GM23338 (cell line): ENCODE measurements at regions not wholly inside any gene's neighbourhood (a gene's known extent, or its start where the extent isn't known, plus 50 kb on each side); places are given as distances from the start of the nearest gene placed in this dataset.

Experiments used
- ATAC-seq: fragments of 200-7000 bp; cut with Tn5 transposase; 3 replicates; pipeline ENCODE4 v1.9.1; 2020
- DNase-seq: peaks from one replicate; pipeline ENCODE4 v3.0.0-alpha.2; 2015; ENCODE audit warnings: low spot score
- H2AFZ ChIP-seq: fragments of 200-600 bp; sonication (generic); 2 replicates; pipeline ENCODE4 v1.8.0; 2016; ENCODE audit warnings: antibody characterized with exemption, mild to moderate bottlenecking, moderate library complexity
- H3F3A ChIP-seq: fragments of 200-600 bp; sonication (generic); replicated peaks from 2 replicates; pipeline ENCODE4 v1.8.0; 2017; ENCODE audit warnings: antibody characterized with exemption, mixed run types, low read depth
- H3K27ac ChIP-seq: fragments of 200-600 bp; sonication (generic); 2 replicates; pipeline ENCODE4 v1.6.1; 2016; ENCODE audit warnings: low read depth
- H3K27me3 ChIP-seq: fragments of 200-600 bp; sonication (generic); 2 replicates; pipeline ENCODE4 v1.8.0; 2016; ENCODE audit warnings: mild to moderate bottlenecking, mixed run types, moderate library complexity; ENCODE audit not compliant: insufficient read depth
- H3K36me3 ChIP-seq: fragments of 200-600 bp; sonication (generic); 2 replicates; pipeline ENCODE4 v1.8.0; 2016; ENCODE audit warnings: mild to moderate bottlenecking; ENCODE audit not compliant: insufficient read depth
- H3K4me1 ChIP-seq: fragments of 200-600 bp; sonication (generic); 2 replicates; pipeline ENCODE4 v1.8.0; 2016; ENCODE audit warnings: mild to moderate bottlenecking, moderate library complexity; ENCODE audit not compliant: insufficient read depth
- H3K4me2 ChIP-seq: fragments of 200-600 bp; sonication (generic); 2 replicates; pipeline ENCODE4 v1.7.1; 2017; ENCODE audit warnings: mixed run types
- H3K4me3 ChIP-seq: fragments of 200-600 bp; sonication (generic); 2 replicates; pipeline ENCODE4 v1.6.1; 2016; ENCODE audit warnings: mixed run types
- H3K79me2 ChIP-seq: fragments of 200-600 bp; sonication (generic); replicated peaks from 2 replicates; pipeline ENCODE4 v1.8.0; 2017; ENCODE audit warnings: mild to moderate bottlenecking; ENCODE audit not compliant: insufficient read depth
- H3K9me2 ChIP-seq: fragments of 200-600 bp; sonication (generic); 2 replicates; pipeline ENCODE4 v1.8.0; 2017; ENCODE audit not compliant: insufficient read depth
- H4K20me1 ChIP-seq: fragments of 200-600 bp; sonication (generic); replicated peaks from 2 replicates; pipeline ENCODE4 v1.8.0; 2017; ENCODE audit warnings: mild to moderate bottlenecking; ENCODE audit not compliant: insufficient read depth
- H3K27ac Mint-ChIP-seq: 2 replicates; pipeline ENCODE4 v1.8.0; 2020; ENCODE audit warnings: inconsistent platforms, mild to moderate bottlenecking, moderate library complexity, mixed read lengths
- H3K27me3 Mint-ChIP-seq: 3 replicates; pipeline ENCODE4 v1.8.0; 2022; ENCODE audit warnings: low read depth, mild to moderate bottlenecking, moderate library complexity, mixed read lengths, inconsistent platforms; ENCODE audit not compliant: insufficient read depth, poor library complexity
- H3K36me3 Mint-ChIP-seq: 3 replicates; pipeline ENCODE4 v1.8.0; 2021; ENCODE audit warnings: low read depth, mild to moderate bottlenecking, inconsistent platforms, moderate library complexity, mixed read lengths
- H3K4me1 Mint-ChIP-seq: 3 replicates; pipeline ENCODE4 v1.8.0; 2020; ENCODE audit warnings: mild to moderate bottlenecking, inconsistent platforms, mixed read lengths
- H3K4me3 Mint-ChIP-seq: 3 replicates; pipeline ENCODE4 v1.8.0; 2021; ENCODE audit warnings: moderate library complexity, mild to moderate bottlenecking, inconsistent platforms, mixed read lengths
- H3K9me3 Mint-ChIP-seq: 3 replicates; pipeline ENCODE4 v1.8.0; 2020; ENCODE audit warnings: moderate library complexity, mild to moderate bottlenecking, inconsistent platforms, mixed read lengths
- CREB1 ChIP-seq: fragments of 250-450 bp; sonication (Bioruptor Pico); IDR thresholded peaks from 2 replicates; pipeline ENCODE4 v1.5.0; 2020; ENCODE audit warnings: low read depth, mild to moderate bottlenecking, moderate library complexity
- CTCF ChIP-seq, 2 experiments: fragments of 200-600 bp in 1 of 2; sonication (generic) in 1 of 2; conservative IDR thresholded peaks; 2 replicates each; pipeline versions ENCODE4 v1.5.1 to v1.6.1; 2016 to 2017; ENCODE audit warnings: antibody characterized with exemption in 2 of 2, low read depth in 2 of 2, mild to moderate bottlenecking in 2 of 2, moderate library complexity in 1 of 2
- ETS1 ChIP-seq: IDR thresholded peaks from 2 replicates; pipeline ENCODE4 v1.6.1; 2016; ENCODE audit warnings: antibody characterized with exemption
- EZH2 ChIP-seq: fragments of 200-600 bp; sonication (generic); IDR thresholded peaks from one replicate; pipeline ENCODE4 v1.8.0; 2017; ENCODE audit warnings: antibody characterized with exemption, mild to moderate bottlenecking, low read depth; ENCODE audit not compliant: unreplicated experiment
- POLR2AphosphoS5 ChIP-seq: IDR thresholded peaks from 2 replicates; pipeline ENCODE4 v1.6.1; 2016; ENCODE audit warnings: antibody characterized with exemption, low read depth
- REST ChIP-seq: IDR thresholded peaks from one replicate; pipeline ENCODE4 v1.6.1; 2018; ENCODE audit warnings: antibody characterized with exemption; ENCODE audit not compliant: unreplicated experiment
- STAT1 ChIP-seq: IDR thresholded peaks from one replicate; pipeline ENCODE4 v1.6.1; 2016; ENCODE audit warnings: antibody characterized with exemption; ENCODE audit not compliant: unreplicated experiment
- ZNF114 ChIP-seq: fragments of 250-450 bp; sonication (Bioruptor Pico); IDR thresholded peaks from 2 replicates; pipeline ENCODE4 v1.5.0; 2020; ENCODE audit warnings: mild to moderate bottlenecking, moderate library complexity
- ZNF331 ChIP-seq: fragments of 250-450 bp; sonication (Bioruptor Pico); IDR thresholded peaks from 2 replicates; pipeline ENCODE4 v1.5.0; 2020; ENCODE audit warnings: low read depth, mild to moderate bottlenecking, moderate library complexity
- ZNF462 ChIP-seq: fragments of 250-450 bp; sonication (Bioruptor Pico); IDR thresholded peaks from 2 replicates; pipeline ENCODE4 v1.5.0; 2020; ENCODE audit warnings: mild to moderate bottlenecking, moderate library complexity

GRCh38 chrX:78452356-78452755 is 124.9 kb upstream of the CYSLTR1 start (continued):
- TF ChIP-seq REST (no peak), POLR2AphosphoS5 (no peak), ZNF114 (CRISPR knock-in tag) (no peak), CTCF (conservative IDR thresholded peaks at IDR 0.05; ENCODE audit: low read depth in 2 of 2) (no peak), ETS1 (no peak)

GRCh38 chrX:78437621-78438020 is 110.2 kb upstream of the CYSLTR1 start:
- H3K9me3 Mint-ChIP-seq: no peaks in the 10 kb centered on the region
- no peak for ATAC-seq
- no peak for TF ChIP-seq ZNF331 (CRISPR knock-in tag)
- no peak for TF ChIP-seq STAT1
- no peak for TF ChIP-seq CREB1 (CRISPR knock-in tag)
- TF ChIP-seq EZH2: no peak
- no peak for TF ChIP-seq CTCF (conservative IDR thresholded peaks at IDR 0.05; ENCODE audit: low read depth in 2 of 2)
- TF ChIP-seq ZNF114 (CRISPR knock-in tag): no peak
- no peak for TF ChIP-seq ZNF462 (CRISPR knock-in tag)

More at GRCh38 chrX:78437621-78438020, 110.2 kb upstream of the CYSLTR1 start:
- no peak overlapping the region for H3K4me2 ChIP-seq
- H3K27ac Mint-ChIP-seq: no peak overlapping the region
- no peak overlapping the region for H2AFZ ChIP-seq
- H4K20me1 ChIP-seq: no peaks in the 10 kb centered on the region
- H3K4me1 ChIP-seq: no peaks in the 10 kb centered on the region
- peaks cover 3% of the 10 kb centered on the region for H3K27me3 Mint-ChIP-seq
- no peak for DNase-seq
- no peaks in the 10 kb centered on the region for H3K79me2 ChIP-seq
- H3K4me3 ChIP-seq: no peak overlapping the region
- H3K4me3 Mint-ChIP-seq: no peak overlapping the region
- H3K4me1 Mint-ChIP-seq: peaks cover 5% of the 10 kb centered on the region; the same call in 2 of the 3 replicates
- H3K36me3 Mint-ChIP-seq: no peaks in the 10 kb centered on the region
- H3K27ac ChIP-seq: no peak overlapping the region
- H3K27me3 ChIP-seq: no peaks in the 10 kb centered on the region
- no peaks in the 10 kb centered on the region for H3F3A ChIP-seq
- H3K36me3 ChIP-seq: no peaks in the 10 kb centered on the region
- H3K9me2 ChIP-seq: no peaks in the 10 kb centered on the region
